BJ (cell line): ENCODE measurements at regions not wholly inside any gene's neighbourhood (a gene's known extent, or its start where the extent isn't known, plus 50 kb on each side); places are given as distances from the start of the nearest gene placed in this dataset.

Experiments
- CTCF ChIA-PET: fragments of 350-600 bp; formaldehyde crosslinking; extraction: SDS; loops from one replicate; lab custom pipeline; 2021; ENCODE audit warnings: antibody characterized with exemption, inconsistent platforms; lab: Yijun Ruan, JAX
- POLR2A ChIA-PET: fragments of 300-600 bp; sonication (Branson Sonifier 250); formaldehyde crosslinking; extraction: SDS; loops from one replicate; lab custom pipeline; 2021; ENCODE audit warnings: antibody characterized with exemption; lab: Charles Lee
- DNase-seq: peaks from one replicate; pipeline ENCODE4 v3.0.0-alpha.2; 2011; ENCODE audit warnings: low read depth
- H3K27me3 ChIP-seq: 2 replicates; pipeline ENCODE4 v1.6.0; 2011; ENCODE audit warnings: low read length; ENCODE audit not compliant: control insufficient read depth, insufficient read depth
- H3K36me3 ChIP-seq: 2 replicates; pipeline ENCODE4 v1.5.1; 2011; ENCODE audit warnings: low read length; ENCODE audit not compliant: control insufficient read depth, insufficient read depth
- H3K4me3 ChIP-seq: 2 replicates; pipeline ENCODE4 v1.5.1; 2011; ENCODE audit warnings: low read depth, mild to moderate bottlenecking, control low read depth, low read length
- TF ChIP-seq, protein P1 (sequence below): IDR thresholded peaks from 2 replicates; pipeline ENCODE4 v1.5.1; 2011; ENCODE audit warnings: low read depth, mild to moderate bottlenecking, control low read depth, inconsistent platforms, low read length, moderate library complexity; ENCODE audit not compliant: insufficient read depth

DNA sequence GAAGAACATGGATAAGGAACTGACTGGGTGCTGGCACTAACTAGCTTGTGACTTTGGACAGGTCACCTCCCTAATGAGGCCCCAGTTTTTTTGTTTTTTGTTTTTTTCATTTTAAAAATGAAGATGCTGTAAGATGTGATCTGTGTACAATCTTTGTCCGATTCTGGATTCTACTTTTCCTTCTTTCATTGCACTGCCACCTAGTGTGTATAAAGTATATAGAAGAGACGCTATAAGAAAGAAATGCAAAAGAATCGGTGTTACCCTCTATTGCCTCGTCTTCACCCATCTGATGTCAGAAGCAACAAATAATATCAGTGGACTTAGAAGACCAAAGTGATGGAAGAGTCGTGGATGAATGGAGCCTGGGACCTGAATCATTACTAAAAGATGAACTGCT, 58.6 kb upstream of the P2RY10 start:
- Histone ChIP-seq H3K36me3 (no peaks in the 10 kb centered on the region), H3K4me3 (no peak overlapping the region), H3K27me3 (no peaks in the 10 kb centered on the region)
- no peak for DNase-seq
- TF ChIP-seq, protein P1, sequence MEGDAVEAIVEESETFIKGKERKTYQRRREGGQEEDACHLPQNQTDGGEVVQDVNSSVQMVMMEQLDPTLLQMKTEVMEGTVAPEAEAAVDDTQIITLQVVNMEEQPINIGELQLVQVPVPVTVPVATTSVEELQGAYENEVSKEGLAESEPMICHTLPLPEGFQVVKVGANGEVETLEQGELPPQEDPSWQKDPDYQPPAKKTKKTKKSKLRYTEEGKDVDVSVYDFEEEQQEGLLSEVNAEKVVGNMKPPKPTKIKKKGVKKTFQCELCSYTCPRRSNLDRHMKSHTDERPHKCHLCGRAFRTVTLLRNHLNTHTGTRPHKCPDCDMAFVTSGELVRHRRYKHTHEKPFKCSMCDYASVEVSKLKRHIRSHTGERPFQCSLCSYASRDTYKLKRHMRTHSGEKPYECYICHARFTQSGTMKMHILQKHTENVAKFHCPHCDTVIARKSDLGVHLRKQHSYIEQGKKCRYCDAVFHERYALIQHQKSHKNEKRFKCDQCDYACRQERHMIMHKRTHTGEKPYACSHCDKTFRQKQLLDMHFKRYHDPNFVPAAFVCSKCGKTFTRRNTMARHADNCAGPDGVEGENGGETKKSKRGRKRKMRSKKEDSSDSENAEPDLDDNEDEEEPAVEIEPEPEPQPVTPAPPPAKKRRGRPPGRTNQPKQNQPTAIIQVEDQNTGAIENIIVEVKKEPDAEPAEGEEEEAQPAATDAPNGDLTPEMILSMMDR, result peak; percentile 27
- ChIA-PET CTCF (interaction anchor here (0.7 to 1.1 kb wide), 4 partner anchors 37 to 331 kb away, joined by 3 to 6 read pairs (median 5); no protein-coding TSS in a partner anchor), POLR2A (no interaction called here)
